Dendritic cell treated with granulocyte-macrophage colony-stimulating factor and Interleukin-4, amounts not matched to agents 40 ng/mL and 50 ng/mL, for 4 days (primary cell): ENCODE measurements at regions not wholly inside any gene's neighbourhood (a gene's known extent, or its start where the extent isn't known, plus 50 kb on each side); places are given as distances from the start of the nearest gene placed in this dataset.

ENCODE experiments used
- H3K27ac Mint-ChIP-seq: one replicate; pipeline ENCODE4 v1.8.0; 2022; ENCODE audit warnings: mild to moderate bottlenecking, mixed read lengths
- H3K27me3 Mint-ChIP-seq: one replicate; pipeline ENCODE4 v1.8.0; 2022; ENCODE audit warnings: mild to moderate bottlenecking, mixed read lengths
- H3K36me3 Mint-ChIP-seq: one replicate; pipeline ENCODE4 v1.8.0; 2022; ENCODE audit warnings: low read depth, mixed read lengths
- H3K4me1 Mint-ChIP-seq: one replicate; pipeline ENCODE4 v1.8.0; 2022; ENCODE audit warnings: low read depth, mixed read lengths
- H3K4me3 Mint-ChIP-seq: one replicate; pipeline ENCODE4 v1.8.0; 2022; ENCODE audit warnings: mild to moderate bottlenecking, moderate library complexity, mixed read lengths
- H3K9me3 Mint-ChIP-seq: one replicate; pipeline ENCODE4 v1.8.0; 2022; ENCODE audit warnings: mixed read lengths
- intact Hi-C: fragments of 100-400 bp; cut with micrococcal nuclease; formaldehyde crosslinking; loops from one replicate; pipeline ENCODE4 v1.15.0; 2022

GRCh38 chr6:14462566-14462965 is 345.0 kb downstream of the CD83 start:
- intact Hi-C loops: no loop called here
- Mint-ChIP-seq H3K27ac (no peak overlapping the region), H3K4me1 (no peaks in the 10 kb centered on the region), H3K27me3 (no peaks in the 10 kb centered on the region), H3K9me3 (no peaks in the 10 kb centered on the region), H3K36me3 (no peaks in the 10 kb centered on the region), H3K4me3 (no peak overlapping the region)

GRCh38 chr6:14463110-14463509 is 345.5 kb downstream of the CD83 start:
- Mint-ChIP-seq H3K9me3 (no peaks in the 10 kb centered on the region), H3K27me3 (no peaks in the 10 kb centered on the region), H3K36me3 (no peaks in the 10 kb centered on the region), H3K4me3 (no peak overlapping the region), H3K27ac (no peak overlapping the region), H3K4me1 (no peaks in the 10 kb centered on the region)
- intact Hi-C loops: no loop called here

DNA sequence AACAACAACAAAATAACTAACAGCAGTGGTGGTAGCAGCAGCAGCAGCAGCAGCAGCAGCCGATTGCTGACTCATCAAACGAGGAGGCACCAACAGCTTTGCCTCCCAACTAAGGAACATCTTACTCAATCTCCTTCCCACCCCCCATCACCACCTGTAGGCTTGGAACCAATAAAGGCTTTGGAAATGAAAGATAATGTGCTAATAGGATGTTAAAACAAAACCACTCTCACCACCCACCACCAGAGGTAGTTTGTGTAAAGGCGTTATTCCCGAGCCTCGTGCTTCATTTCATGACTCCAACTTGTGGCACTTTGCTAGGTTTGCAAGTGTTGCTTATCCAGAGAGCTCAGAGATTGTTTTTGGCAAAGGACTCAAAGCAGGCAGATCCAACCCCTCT is 346.5 kb downstream of the CD83 start:
- H3K36me3 Mint-ChIP-seq: no peaks in the 10 kb centered on the region
- no peaks in the 10 kb centered on the region for H3K4me1 Mint-ChIP-seq
- no peak overlapping the region for H3K27ac Mint-ChIP-seq
- H3K9me3 Mint-ChIP-seq: peaks cover 2% of the 10 kb centered on the region
- intact Hi-C loops: no loop called here
- no peak overlapping the region for H3K4me3 Mint-ChIP-seq
- no peaks in the 10 kb centered on the region for H3K27me3 Mint-ChIP-seq

DNA sequence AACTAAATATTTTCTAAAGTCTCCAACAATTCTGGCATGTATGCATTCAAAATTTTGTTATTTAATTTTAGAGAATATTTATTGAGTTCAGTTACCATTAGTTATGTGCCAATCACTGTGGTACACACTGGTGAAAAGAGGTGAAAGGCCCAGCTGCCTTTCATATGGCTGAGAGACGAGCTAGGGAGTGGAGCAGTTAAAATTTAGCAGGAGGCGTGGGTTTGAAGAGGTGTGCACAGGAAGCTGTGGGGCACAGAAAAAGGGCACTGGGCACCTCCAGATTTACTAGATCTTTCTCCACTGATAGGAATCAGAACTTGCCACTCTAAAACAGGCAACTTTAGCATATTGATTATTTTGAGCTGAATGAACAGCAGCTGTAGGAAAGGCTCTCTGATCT is 347.1 kb downstream of the CD83 start:
- H3K27ac Mint-ChIP-seq: no peak overlapping the region
- no peaks in the 10 kb centered on the region for H3K4me1 Mint-ChIP-seq
- H3K27me3 Mint-ChIP-seq: peaks cover 2% of the 10 kb centered on the region
- intact Hi-C loops: no loop called here
- H3K9me3 Mint-ChIP-seq: peaks cover 7% of the 10 kb centered on the region
- no peak overlapping the region for H3K4me3 Mint-ChIP-seq
- H3K36me3 Mint-ChIP-seq: no peaks in the 10 kb centered on the region

DNA sequence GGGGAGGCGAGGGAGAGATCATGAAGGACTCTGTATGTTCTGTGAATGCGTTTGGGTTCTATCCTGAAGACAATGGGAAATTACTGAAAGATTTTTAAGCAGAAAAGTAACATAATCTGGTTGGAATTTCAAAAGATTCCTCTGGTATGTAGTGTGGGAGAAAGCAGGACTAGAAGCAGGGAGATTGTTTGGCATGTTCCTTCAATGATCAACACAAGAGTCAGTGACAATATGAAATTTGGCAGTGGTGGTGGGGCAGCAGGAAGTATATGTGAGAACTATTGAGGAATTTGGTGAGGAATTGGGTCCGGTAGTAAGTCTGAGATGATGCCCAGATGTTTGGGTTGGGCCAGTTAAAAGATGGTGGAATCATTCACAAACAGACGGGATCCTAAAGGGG is 348.7 kb downstream of the CD83 start:
- H3K4me1 Mint-ChIP-seq: no peaks in the 10 kb centered on the region
- intact Hi-C loops: no loop called here
- peaks cover 2% of the 10 kb centered on the region for H3K27me3 Mint-ChIP-seq
- no peak overlapping the region for H3K27ac Mint-ChIP-seq
- no peaks in the 10 kb centered on the region for H3K36me3 Mint-ChIP-seq
- H3K4me3 Mint-ChIP-seq: no peak overlapping the region
- H3K9me3 Mint-ChIP-seq: peaks cover 7% of the 10 kb centered on the region

DNA sequence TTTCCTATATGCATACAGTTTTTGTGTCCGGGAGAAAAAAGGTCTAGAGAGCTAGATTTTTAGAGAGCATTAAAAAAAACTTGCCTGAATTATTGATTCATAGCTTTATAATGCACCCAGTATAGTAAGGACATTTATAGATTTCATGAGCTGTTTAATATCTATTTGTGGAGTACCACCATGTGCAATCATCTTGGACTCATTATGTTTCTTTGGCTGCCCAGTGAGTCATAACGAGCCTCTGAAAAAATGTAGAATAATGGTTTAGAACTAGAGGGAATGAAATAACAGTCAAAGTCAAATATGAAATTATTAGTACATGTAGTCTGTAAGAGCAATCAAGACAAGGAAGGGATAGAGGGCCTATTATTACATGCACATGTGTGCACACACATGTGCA is 350.0 kb downstream of the CD83 start:
- H3K27me3 Mint-ChIP-seq: peaks cover 2% of the 10 kb centered on the region
- H3K27ac Mint-ChIP-seq: no peak overlapping the region
- no peak overlapping the region for H3K4me3 Mint-ChIP-seq
- peaks cover 2% of the 10 kb centered on the region for H3K4me1 Mint-ChIP-seq
- no peaks in the 10 kb centered on the region for H3K36me3 Mint-ChIP-seq
- H3K9me3 Mint-ChIP-seq: peaks cover 7% of the 10 kb centered on the region
- intact Hi-C loops: no loop called here

DNA sequence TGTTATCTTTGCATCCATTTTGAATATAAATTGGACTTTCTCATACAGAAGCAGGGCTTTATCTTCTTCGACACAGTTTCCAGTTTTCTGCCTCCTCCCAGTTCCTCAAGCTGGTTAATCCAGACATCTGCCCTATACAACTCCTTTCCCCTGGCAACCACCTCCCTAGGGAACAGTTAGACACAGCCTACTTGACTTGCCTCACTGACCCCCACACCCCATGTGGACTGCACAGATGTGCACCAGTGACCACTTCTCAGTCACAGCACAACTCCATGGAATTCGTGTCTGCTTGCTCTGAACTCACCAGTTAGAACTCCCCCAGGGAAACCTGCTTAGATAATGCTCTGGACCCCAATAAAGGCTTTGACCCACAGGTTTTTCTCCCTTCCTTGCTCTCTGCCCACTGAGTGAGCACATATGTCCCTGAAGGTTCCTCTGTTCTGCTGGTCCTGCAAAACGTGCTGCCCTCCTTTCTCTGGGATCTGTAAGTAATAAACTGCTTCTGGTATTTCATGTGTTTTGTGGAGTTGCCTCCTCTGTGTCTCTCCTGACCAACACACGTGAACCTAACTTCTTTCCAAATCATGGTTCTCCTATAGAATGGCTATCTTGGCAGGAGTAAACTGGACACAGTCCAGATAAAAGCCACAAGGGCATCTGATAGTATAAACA is 351.2 kb downstream of the CD83 start:
- Mint-ChIP-seq H3K4me1 (peaks cover 10% of the 10 kb centered on the region), H3K27me3 (peaks cover 2% of the 10 kb centered on the region), H3K27ac (no peak overlapping the region), H3K36me3 (no peaks in the 10 kb centered on the region), H3K9me3 (peaks cover 7% of the 10 kb centered on the region), H3K4me3 (no peak overlapping the region)
- intact Hi-C loops: no loop called here

DNA sequence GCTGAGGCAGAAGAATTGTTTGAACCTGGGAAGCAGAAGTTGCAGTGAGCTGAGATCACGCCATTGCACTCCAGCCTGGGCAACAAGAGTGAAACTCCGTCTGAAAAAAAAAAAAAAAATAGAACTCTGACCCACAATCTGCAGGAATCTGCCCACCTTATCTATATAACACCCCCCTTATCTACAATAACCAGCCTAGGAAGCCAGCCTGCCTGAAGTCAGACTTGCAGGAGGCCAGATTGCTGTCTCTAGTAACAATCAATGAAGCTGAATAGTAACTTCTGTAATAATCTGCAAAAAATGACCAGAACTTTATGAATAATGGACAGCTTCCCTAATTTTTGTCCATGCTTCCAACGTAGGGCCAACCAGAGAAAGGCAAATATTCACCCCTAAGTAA is 352.5 kb downstream of the CD83 start:
- intact Hi-C loops: no loop called here
- Mint-ChIP-seq H3K4me1 (peaks cover 17% of the 10 kb centered on the region), H3K27me3 (peaks cover 7% of the 10 kb centered on the region), H3K4me3 (no peak overlapping the region), H3K27ac (no peak overlapping the region), H3K9me3 (peaks cover 7% of the 10 kb centered on the region), H3K36me3 (no peaks in the 10 kb centered on the region)

- Mint-ChIP-seq H3K36me3 (no peaks in the 10 kb centered on the region), H3K27me3 (peaks cover 10% of the 10 kb centered on the region), H3K27ac (no peak overlapping the region), H3K4me1 (peaks cover 17% of the 10 kb centered on the region), H3K9me3 (peaks cover 7% of the 10 kb centered on the region), H3K4me3 (no peak overlapping the region)
- intact Hi-C loops: no loop called here
These were observed 353.1 kb downstream of the CD83 start for GRCh38 chr6:14470671-14471070.

GRCh38 chr6:14472255-14472985 is 354.8 kb downstream of the CD83 start:
- Mint-ChIP-seq H3K4me1 (peaks cover 17% of the 10 kb centered on the region), H3K27me3 (peaks cover 11% of the 10 kb centered on the region), H3K4me3 (no peak overlapping the region), H3K27ac (no peak overlapping the region), H3K36me3 (no peaks in the 10 kb centered on the region), H3K9me3 (peaks cover 7% of the 10 kb centered on the region)
- intact Hi-C loops: no loop called here

GRCh38 chr6:14472986-14473337 is 355.4 kb downstream of the CD83 start:
- Mint-ChIP-seq H3K9me3 (peaks cover 7% of the 10 kb centered on the region), H3K27ac (no peak overlapping the region), H3K36me3 (no peaks in the 10 kb centered on the region), H3K4me3 (no peak overlapping the region), H3K27me3 (peaks cover 11% of the 10 kb centered on the region), H3K4me1 (peaks cover 17% of the 10 kb centered on the region)
- intact Hi-C loops: no loop called here

- Mint-ChIP-seq H3K4me1 (peaks cover 17% of the 10 kb centered on the region), H3K36me3 (no peaks in the 10 kb centered on the region), H3K27ac (no peak overlapping the region), H3K27me3 (peaks cover 8% of the 10 kb centered on the region), H3K4me3 (no peak overlapping the region), H3K9me3 (no peaks in the 10 kb centered on the region)
- intact Hi-C loops: no loop called here
These were observed 357.2 kb downstream of the CD83 start for GRCh38 chr6:14474816-14475215.

- no peak overlapping the region for H3K27ac Mint-ChIP-seq
- intact Hi-C loops: no loop called here
- H3K9me3 Mint-ChIP-seq: no peaks in the 10 kb centered on the region
- H3K36me3 Mint-ChIP-seq: no peaks in the 10 kb centered on the region
- peaks cover 8% of the 10 kb centered on the region for H3K27me3 Mint-ChIP-seq
- H3K4me1 Mint-ChIP-seq: peaks cover 17% of the 10 kb centered on the region
- H3K4me3 Mint-ChIP-seq: no peak overlapping the region
These were observed 357.7 kb downstream of the CD83 start for GRCh38 chr6:14475306-14475705.

GRCh38 chr6:14476793-14477531 is 359.4 kb downstream of the CD83 start:
- no peak overlapping the region for H3K4me3 Mint-ChIP-seq
- H3K9me3 Mint-ChIP-seq: peaks cover 12% of the 10 kb centered on the region
- H3K4me1 Mint-ChIP-seq: peaks cover 17% of the 10 kb centered on the region
- intact Hi-C loops: no loop called here
- no peak overlapping the region for H3K27ac Mint-ChIP-seq
- H3K36me3 Mint-ChIP-seq: peaks cover 6% of the 10 kb centered on the region
- peaks cover 12% of the 10 kb centered on the region for H3K27me3 Mint-ChIP-seq
